AG08395 (cell line): ENCODE measurements at regions not wholly inside any gene's neighbourhood (a gene's known extent, or its start where the extent isn't known, plus 50 kb on each side); places are given as distances from the start of the nearest gene placed in this dataset.
"Not testable (repeated sequence)": the region's sequence is repeated elsewhere in the genome, so short reads cannot be mapped to it uniquely, and the experiment has no call there.

Experiments
- DNase-seq: peaks from one replicate; pipeline ENCODE4 v3.0.0; 2012; ENCODE audit warnings: mixed read lengths, low spot score

DNA sequence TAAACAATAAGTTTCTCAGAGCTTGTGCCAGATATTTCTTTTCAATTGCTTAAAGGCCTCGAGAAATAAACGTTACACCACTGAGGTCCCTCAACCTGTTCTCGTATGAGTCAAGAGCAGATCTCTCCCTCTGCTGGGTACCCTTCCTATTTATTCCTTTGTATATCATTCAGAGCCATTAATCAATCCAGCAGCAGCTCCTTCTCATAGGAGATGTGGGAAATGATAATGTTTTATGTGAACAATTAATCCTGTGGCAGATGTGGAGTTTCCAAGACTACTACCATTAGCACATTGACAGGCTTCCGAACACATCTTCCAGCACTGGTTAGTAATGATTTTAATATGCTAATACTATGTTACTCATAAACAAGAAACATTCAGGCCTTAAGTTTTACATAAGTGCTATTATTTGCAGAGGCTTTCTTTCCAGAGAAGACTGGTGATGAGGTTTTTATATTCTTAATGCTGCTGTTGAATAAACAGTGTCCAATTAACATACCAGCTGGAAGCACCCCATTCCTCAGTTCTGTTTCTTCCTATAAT is 196.5 kb downstream of the ZNF608 start:
- DNase-seq, result no peak

DNA sequence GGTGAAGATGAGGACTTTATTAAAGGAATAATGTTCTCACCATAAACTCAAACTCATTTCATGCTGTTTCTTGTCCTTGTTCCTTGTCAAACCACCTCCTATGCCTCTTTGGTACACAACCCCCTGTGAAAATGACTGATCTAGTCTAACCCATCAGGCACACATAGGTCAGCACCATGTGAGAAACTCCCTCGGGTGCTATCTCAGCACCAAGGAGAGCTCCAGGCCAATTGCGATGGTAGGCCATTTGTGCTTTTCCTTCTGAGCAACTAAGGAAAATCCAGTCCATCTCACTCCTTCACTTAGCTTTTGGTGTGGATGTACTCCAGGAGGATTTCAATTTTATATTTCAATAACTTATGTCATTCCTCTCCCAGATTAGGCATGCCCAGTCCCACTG is 199.8 kb downstream of the ZNF608 start:
- DNase-seq, result peak; percentile 29

DNA sequence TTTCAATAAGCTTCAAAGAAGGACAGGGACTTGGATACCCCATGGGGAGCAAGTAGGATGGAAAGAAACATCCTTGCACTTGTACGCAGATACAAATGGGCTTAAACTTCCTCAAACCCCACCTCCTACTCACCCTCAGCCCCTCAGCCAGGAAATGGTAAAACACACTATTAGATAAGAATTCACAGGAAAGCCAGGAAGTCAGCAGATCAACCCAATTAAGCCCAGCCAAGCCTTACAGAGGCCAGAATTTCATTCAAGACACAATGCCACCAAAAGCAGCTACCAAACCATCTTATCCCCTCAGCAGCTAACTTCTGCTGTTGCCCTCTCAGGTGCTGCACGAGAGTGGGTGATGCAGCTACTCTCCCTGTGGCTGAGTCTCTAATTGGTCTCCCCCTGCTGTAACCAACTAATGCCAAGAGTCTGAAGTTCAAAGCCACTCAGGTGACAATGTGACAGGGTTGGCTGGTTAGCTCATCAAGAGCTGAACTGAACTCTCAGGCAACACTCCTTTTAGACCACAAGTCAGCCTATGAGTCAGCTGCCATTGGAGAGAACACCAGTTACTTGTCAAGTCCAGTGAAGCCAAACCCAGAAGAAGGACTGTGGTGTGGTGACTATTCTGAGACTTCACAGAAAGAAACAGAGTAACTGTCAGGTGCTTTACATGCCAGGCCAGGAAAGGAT is 201.9 kb downstream of the ZNF608 start:
- DNase-seq, result peak; percentile 11

DNA sequence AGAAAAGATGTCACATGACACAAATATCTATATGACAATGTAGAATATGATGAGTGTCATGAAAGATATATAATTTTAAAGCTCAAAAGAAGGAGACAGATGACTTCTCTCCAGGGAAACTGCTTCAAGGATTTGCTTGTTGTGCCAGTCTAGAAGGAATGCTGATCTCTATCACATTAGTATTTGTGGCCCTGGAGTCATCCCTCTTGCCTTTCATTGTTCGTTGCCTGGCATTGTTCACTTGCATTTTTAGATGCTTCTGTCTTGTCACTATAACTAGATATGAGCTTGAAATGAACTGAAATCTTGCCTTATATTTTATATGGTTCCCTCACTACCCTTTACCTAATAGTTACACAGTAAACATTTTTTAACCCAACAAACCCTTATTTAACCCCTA is 207.5 kb downstream of the ZNF608 start:
- no peak for DNase-seq

DNA sequence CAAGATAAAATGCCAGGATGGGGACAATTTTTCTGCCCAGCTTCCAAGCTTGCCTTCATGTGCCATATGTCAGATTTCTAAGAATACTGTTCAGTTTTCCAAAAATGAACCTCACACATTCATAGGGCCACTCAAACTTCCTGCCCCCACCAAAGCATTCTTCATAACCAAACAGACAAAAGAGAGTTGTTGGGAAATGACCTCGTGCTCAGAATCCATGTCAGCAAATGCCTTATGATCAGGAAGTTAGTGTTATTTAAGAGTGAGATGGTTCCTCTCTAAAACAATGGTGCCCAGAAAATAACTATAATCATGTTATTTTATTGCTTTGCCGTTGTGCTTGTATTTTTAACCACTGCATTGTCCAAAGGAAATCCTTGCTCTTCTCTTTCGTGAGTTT is 208.2 kb downstream of the ZNF608 start:
- DNase-seq, result no peak

DNA sequence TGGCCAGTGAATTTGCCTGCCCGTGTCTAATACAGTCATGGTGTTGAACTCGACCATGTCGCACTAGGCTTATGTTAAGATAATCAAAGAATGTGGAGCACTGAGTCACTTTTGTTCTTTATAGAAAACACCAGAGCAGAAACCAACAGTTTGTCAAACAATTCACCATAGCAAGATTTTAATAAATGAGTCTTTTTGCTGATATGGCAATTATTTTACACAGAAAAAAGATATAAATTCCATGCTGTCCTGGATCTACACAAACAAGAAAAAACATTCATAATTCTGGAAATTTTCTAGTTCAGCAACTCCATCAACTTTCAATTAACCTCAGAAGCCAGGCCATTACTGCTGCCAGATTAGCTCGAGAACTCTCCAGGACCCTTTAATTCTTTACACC is 208.9 kb downstream of the ZNF608 start:
- no peak for DNase-seq

DNA sequence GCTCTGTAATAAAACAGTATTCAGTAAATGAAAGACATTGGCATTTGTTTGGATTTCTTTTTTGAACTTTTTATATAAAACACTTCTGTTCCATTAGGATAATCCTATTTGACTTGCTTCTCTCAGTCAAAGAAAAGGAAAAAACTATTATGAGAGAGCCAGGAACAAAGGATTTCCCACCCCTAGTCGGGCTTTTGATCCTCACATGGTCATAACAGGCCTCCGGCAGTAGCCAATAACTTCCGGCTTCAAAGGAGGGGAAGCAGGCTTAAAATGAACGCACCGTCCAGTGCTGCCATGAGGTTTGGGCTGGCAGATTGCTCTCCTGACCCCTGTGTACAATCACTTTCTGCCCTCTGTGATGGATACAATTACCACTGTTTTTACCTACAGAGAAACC is 209.3 kb downstream of the ZNF608 start:
- no peak for DNase-seq

DNA sequence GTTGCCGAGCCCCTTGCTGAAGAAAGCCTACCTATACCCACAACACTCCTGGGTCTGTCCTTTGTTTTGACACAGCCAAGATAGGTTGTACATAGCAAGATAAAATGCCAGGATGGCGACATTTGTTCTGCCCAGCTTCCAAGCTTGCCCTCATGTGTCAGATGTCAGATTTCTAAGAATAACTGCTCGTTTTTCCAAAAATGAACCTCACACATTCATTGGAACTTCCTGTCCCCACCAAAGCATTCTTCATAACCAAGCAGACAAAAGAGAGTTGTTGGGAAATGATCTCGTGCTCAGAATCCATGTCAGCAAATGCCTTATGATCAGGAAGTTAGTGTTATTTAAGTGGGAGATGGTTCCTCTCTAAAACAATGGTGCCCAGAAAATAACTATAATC is 210.1 kb downstream of the ZNF608 start:
- no peak for DNase-seq

DNA sequence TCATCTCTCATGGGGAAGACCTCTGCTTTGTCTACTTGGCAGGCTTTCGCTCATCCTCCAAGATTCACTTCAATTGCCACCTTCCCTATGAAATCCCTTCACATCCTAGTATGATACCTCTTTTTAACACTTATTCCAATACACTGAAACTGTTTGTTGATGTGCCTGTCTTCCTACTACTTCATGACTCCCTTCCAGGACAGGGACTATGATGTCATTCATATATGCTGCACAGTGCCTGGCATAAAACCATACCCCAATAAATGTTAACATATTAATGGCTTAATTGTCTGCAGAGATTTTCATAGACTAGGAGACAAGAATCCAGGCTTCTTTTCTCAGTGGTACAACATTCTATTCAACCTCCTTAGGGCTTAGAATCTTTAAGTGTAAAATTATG is 215.5 kb downstream of the ZNF608 start:
- no peak for DNase-seq

DNA sequence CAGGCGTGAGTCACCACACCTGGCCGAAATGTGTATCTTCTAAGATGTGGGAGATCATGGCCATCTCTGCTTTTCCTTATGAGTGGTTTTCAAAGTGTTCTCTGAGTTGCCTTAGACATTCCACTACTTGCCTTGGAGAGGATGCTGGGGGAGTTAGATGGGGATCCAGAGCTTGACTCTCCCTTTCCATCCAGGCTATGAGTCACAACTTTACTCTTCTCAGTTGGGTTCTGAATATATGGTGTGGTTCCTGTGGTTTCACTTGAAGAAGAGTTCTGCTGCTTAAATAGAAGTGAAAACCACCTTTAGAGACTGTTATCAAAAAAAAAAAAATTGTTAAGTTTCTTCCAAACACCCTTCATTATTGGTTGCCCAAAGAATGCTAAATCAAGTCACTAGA is 217.6 kb downstream of the ZNF608 start:
- peak; percentile 23 for DNase-seq

DNA sequence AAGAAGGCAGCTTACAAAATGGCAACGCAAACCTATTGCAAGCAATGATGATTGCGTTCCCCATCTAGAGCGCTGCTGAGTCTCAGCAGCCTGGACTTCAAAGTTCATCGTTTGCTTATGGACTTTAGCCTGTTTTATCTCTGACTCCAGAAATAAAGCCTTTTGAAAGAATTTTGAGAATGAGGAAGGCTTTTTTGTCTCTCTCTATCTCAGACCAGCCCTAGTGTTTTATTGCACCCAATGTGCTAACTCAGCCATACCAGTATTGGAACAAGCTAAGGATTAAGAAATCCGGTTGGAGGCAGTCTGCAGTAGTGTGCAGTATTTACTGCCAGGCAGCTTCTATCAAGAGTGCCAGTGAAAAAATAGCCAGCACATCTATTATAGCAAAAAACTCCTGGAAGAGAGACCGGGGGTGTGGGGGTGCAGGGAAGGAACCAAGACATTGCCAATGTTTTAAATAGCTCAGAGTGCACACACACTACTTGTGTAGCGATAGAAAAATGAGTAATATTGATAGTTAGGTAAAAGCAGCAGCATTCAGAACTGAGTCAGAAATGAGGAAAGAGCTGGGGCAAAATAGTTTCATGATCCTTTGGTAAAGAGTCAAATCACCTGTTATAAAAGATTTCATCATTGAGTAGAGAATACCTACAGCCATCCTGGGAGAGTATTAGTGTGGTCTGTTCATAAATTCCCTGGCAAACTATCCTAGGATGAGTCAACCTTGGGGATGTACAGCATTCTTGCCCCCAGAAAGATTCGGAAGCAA is 219.0 kb downstream of the ZNF608 start:
- DNase-seq, result no peak

DNA sequence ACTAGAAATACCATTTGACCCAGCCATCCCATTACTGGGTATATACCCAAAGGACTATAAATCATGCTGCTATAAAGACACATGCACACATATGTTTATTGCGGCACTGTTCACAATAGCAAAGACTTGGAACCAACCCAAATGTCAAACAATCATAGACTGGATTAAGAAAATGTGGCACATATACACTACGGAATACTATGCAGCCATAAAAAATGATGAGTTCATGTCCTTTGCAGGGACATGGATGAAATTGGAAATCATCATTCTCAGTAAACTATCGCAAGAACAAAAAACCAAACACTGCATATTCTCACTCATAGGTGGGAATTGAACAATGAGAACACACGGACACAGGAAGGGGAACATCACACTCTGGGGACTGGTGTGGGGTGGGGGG is 220.4 kb downstream of the ZNF608 start:
- not testable (repeated sequence) for DNase-seq

DNA sequence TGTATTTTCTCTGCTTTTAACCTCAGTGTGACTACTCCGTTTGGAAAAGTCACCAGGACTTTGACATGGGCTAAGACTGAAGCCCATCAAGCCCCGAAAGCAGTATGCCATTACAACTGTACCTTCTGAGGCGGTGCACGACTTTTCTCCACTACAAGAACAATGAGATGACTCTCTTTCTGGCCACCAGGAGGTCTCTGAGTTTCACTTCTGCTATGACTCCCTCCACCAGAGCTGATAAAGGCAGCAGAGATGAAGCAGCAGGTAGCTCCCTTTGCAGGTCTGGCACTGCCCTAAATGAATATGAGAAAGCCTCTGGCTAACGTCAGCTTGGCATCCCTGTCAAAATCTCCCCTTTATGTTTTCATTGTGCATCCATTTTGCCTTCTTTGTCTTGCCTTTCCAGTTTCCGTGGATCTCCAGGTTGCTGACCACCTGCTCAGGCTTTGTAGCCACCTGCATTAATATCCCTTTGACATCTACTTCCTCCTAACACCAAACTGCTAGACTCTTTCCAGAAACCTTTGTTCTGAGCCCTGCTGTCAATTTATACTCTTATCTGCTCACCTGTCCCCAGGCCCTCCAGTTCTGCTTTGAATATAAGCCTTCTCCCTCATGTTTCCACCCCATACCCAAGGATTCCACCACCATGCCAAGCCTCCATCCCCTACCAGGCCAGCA is 221.7 kb downstream of the ZNF608 start:
- no peak for DNase-seq

DNA sequence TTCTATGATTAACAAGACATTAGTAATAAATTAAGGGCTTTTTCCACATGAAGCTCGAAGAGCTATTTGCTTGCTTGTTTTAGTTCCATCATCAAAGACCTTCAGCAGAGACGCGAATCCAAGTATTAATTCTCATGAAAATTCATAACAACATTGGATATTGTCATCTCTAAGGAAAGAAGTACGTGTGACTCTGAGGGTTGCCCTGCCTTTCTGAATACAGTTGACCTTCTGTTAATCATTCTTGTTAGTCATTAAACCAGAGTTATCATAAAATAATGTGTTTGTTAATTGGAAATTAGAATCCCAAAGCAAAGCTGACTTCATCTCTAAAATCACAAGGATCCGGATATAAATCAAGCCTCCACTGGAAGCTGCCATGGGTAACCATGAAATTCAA is 222.5 kb downstream of the ZNF608 start:
- DNase-seq, result no peak

DNA sequence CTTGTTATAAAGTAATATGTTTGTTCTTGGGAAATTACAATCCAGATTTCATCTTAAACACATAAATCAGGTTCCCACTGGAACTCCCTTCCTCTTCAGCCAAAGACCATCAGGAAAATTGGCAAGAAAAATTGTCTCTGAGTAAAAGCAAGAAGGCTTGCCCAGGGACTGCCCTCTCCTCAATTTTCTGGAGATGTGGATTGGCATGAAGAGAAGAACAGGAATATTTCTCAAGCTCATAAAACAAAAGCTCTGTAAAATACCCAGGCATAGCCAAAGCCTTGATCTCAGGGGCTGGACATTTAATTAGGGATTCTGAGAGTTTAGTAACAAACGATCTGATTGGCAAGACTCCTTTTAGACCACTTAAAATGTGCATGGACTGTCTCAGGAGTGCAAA is 223.4 kb downstream of the ZNF608 start:
- DNase-seq, result no peak

DNA sequence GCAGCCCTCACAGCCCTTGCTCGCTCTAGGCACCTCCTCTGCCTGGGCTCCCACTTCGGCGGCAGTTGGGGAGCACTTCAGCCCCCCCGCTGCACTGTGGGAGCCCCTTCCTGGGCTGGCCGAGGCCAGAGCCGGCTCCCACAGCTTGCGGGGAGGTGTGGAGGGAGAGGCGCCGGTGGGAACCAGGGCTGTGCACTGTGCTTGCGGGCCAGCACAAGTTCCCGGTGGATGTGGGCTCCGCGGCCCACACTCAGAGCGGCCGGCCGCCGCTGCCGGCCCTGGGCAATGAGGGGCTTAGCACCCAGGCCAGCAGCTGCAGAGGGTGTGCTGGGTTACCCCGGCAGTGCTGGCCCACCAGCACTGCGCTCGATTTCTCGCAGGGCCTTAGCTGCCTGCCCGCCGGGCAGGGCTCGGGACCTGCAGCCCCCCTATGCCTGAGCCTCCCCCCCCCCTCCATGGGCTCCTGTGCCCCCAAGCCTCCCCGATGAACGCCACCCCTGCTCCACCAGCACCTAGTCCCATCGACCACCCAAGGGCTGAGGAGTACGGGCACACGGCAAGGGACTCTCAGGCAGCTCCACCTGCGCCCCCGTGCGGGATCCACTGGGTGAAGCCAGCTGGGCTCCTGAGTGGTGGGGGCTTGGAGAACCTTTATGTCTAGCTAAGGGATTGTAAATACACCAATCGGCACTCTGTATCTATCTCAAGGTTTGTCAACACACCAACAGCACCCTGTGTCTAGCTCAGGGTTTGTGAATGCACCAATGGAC is 224.8 kb downstream of the ZNF608 start:
- no peak for DNase-seq

DNA sequence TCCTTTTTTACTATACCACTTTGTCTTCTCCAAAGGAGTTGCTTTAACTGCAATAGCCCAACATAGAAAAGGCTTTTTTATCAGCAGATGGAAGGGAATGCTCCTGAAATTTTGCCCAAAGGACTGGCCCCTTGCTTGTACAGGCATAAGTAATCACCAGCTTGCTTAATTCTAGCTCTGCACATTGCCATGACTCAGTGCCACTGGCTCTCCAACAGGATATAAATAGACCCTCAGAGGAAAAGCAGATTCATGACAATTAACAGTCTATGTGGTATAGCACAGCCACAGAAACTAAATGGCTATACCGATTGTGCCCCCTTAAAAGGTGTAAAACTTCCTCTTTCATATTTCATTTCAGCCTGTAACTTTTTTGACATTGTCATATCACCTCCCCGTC is 227.0 kb downstream of the ZNF608 start:
- peak; percentile 77 for DNase-seq

DNA sequence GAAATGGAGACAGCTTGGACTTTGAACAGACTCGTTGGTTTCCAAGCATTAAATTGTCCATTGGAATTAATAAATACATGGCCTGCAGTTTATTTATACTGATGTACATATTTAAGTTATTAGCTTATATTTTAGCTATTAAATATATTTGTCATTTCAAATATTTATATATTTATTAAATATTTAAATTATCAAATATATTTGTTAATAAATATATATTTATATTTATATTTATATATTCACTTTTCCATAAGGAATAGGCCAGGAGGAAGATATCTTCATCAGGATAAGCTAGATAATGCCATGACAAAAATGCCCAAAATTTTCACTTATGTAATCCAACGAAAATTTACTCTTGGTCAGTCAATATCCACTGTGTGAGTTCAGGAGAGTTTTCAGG is 229.9 kb downstream of the ZNF608 start:
- no peak for DNase-seq

DNA sequence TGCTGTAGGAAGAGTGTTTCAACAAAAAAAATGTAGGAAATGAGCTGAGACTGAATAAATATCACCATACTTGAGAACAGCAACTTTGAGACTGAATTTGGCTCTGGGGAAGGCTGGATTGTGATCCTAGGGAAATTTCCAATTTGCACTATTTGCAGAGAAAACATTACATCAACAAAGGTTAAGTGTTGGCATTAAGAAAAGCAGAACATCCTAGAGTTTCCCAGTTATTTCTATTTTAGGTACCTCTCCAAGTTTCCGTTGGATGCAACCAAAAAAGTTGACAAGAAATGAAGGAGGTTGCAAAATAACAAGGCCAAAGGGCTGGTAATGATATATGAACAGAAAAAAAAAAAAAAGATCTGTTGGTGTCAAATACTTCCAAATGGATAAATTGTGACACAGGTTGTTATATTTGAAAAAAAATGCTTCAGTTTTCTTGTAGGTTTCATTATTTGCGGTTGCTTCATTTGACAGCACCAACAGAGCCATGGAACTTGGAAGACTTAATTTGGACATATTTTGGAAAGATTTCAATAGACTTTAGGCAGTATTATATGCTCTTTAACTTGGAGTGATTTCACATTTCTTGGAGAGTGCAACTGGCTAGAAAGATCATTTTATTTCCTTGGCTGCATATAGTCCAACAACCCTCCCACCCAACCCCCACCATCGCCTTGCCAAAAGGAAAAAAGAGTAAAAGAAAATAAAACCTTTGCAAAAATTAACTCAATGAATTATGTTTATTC is 230.8 kb downstream of the ZNF608 start:
- DNase-seq, result no peak

DNA sequence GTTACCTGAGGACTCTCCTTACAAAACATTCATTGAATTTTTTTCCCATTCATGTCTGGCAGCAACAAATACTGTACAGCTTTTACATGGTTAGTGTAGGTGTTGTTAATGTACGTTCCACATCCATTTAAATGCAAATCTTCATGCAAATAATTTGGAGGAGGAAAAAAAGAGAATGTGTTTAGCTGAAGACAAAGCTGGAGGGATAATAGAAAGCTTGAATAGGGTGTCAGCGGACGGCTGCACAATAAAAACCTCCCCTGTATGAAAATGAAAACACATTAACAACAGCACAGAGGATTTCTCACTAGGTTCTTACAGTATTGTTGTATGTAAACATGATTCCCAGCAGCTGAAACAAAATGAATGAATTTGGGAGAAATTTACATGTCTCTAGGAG is 231.5 kb downstream of the ZNF608 start:
- no peak for DNase-seq

DNA sequence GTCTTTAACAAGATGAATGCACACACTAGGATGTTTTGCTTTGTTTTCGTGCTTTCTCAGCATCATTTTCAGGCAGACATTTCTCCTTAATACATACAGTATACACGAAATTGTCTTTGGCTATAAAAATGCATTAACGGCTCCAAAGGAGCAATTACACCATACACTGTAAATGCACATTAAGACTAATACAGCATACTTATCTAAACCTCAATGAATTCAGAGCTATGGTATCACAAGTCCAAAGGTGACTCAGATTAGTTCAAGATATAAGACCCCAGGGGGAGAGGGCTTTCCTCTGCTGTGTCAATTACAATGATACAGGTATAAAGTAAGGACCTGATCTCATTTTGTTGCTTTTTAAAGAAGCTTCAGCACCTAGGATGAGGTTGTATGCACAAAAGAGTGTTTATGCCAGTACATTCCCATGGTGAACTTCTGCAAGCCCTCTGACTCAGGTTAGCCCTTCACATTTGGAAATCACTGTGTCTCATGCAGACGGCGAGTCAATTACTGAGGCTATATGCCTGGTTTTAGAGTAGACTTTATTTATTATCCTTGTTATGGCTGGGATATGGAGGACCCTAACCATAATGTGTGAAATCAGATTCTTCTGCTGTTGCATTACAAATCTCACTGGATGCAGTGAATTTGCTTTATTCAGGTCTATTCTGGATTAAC is 233.3 kb downstream of the ZNF608 start:
- no peak for DNase-seq
